DMS153 (cell line): ENCODE measurements at regions not wholly inside any gene's neighbourhood (a gene's known extent, or its start where the extent isn't known, plus 50 kb on each side); places are given as distances from the start of the nearest gene placed in this dataset.
"Not testable (repeated sequence)": the region's sequence is repeated elsewhere in the genome, so short reads cannot be mapped to it uniquely, and the experiment has no call there.

Experiments used
- DNase-seq: peaks from one replicate; lab custom pipeline; 2025; lab: John Stamatoyannopoulos, UW

- DNase-seq, result peak; percentile 80
Observed at GRCh38 chr16:72455743-72456659, 284.0 kb upstream of the PMFBP1 start.

DNA sequence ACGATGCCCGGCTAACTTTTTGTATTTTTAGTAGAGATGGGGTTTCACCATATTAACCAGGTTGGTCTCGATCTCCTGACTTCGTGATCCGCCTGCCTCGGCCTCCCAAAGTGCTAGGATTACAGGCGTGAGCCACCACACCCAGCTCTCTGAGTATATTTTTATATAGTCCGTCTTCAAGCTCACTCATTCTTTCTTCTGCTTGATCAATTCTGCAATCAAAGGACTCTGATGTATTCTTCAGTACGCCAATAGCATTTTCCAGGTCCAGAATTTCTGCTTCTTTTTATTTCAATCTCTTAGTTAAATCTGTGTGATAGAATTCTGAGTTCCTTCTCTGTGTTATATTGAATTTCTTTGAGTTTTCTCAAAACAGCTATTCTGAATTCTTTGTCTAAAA lies 281.9 kb upstream of the PMFBP1 start:
- not testable (repeated sequence) for DNase-seq

DNA sequence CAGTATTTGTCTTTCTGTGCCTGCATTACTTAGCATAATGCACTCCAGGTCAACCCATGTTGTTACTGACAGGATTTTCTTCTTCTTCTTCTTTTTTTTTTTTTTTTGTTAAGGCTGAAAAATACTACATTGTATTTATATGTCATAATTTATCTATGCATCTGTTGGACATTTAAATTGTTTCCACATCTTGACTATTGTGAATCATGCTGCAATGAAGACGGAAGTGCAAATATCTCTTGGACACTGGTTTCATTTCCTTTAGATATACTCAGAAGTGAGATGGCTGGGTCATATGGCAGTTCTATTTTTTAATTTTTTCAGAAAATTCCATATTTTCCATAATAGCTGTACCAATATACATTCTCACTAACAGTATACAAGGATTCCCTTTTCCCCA lies 272.7 kb upstream of the PMFBP1 start:
- DNase-seq, result no peak

GRCh38 chr16:72443809-72444208 lies 271.9 kb upstream of the PMFBP1 start:
- no peak for DNase-seq

DNA sequence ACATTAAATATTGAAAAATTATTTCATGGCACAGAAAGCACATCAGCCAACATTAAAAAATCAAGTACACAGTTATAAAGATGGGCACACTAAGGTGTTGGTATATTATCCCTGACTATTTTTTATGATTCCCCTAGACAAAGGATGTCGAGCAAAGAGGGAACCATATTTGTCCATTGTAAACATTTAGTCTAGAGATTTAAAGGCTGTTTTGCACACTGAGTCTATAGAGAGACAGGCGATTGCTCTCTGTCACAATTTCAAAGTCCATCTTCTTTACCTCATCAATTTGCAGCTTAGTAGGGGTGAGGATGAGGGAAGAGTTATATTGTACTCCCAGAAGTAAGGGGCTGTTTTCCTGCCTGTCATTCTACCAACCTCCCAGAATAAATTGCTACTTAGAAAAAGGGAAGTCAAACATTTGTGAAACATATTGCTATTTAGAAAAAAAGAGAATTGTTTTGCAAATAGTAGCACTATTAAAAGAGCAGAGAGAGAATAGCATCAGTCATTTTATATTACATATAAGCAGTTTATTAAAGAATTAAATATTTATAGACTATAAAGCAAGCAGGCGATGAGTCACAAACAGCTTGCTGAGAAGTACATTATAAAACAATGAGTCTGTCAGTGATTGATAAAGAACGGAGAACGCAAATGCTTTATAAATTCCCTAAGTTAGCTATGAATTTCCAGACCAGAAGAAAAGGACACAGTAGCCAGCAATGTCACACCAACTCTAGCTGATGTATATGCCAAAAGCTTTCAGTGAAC lies 270.6 kb upstream of the PMFBP1 start:
- no peak for DNase-seq

- no peak for DNase-seq
Observed at GRCh38 chr16:72437891-72438290, 265.9 kb upstream of the PMFBP1 start.

GRCh38 chr16:72434159-72434558 lies 262.2 kb upstream of the PMFBP1 start:
- DNase-seq, result no peak

DNA sequence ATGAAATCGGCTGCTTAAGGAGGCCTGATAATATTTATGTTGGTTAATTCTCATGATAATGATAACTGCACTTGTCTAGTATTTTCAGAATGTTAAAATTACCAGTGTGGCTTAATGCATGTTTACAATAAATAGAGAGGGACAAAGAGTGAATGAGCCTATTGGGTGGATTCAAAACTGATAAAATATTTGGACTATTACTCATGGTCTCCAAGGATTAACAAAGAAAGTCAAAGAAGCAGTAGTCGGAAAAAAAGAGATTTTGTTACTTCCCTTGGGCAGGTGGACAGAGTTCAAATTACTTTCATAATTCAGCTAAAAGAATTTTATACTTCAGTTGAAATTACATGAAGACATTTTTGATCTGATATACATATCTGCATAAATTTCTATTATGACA lies 258.2 kb upstream of the PMFBP1 start:
- no peak for DNase-seq

DNA sequence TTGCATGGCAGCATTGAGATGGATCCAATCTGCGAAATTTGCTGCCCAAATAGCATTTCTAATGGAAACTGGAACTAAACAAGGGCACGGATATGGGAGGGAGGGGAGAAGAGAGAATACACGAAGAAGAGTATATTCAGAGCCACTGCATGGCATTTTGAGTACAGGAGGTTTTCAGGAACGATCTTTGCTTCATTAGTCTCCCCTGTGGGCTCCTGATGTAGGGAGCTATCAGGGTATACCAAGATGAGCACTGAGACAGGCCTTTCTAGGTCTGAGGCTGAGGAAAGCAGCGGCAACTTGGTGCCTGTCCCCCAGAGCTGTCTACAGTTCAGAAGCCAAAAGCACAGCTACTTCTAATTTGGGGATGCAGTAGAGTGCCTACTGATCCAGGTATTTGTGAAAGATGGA lies 257.7 kb upstream of the PMFBP1 start:
- no peak for DNase-seq

DNA sequence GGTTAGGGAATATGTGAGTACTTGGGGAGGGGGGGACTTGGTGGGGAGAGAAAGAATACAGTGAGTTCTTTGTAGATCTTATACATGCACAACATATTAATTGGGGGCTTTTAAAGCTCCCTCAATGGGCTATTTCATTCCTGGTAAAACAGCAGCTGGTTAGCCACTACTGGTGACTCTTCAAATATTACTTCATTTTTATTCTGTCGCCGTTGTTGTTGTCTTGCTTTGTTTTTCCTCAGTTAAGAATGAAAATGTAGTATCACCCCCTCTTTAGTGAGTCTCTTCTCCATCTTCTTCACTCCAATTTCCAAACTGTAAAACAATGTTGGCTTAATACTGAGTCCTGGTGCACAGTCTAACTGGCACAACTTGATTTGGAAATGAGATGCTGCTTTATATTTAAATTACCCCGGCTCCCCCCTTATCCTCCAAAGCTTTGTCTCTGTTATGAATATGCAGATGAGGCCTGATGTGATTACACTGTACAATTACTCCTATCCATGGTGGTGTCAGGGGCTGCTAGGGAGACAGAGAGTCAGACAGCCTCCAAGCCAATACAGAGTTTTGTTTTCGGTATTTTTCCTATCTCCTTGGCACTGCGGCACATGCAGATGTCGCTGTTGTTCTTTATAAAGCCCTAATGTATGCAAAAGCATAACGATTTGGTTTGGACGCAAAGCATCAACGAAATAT lies 256.9 kb upstream of the PMFBP1 start:
- DNase-seq, result no peak

- no peak for DNase-seq
Observed at GRCh38 chr16:72427783-72428331, 255.9 kb upstream of the PMFBP1 start.

DNA sequence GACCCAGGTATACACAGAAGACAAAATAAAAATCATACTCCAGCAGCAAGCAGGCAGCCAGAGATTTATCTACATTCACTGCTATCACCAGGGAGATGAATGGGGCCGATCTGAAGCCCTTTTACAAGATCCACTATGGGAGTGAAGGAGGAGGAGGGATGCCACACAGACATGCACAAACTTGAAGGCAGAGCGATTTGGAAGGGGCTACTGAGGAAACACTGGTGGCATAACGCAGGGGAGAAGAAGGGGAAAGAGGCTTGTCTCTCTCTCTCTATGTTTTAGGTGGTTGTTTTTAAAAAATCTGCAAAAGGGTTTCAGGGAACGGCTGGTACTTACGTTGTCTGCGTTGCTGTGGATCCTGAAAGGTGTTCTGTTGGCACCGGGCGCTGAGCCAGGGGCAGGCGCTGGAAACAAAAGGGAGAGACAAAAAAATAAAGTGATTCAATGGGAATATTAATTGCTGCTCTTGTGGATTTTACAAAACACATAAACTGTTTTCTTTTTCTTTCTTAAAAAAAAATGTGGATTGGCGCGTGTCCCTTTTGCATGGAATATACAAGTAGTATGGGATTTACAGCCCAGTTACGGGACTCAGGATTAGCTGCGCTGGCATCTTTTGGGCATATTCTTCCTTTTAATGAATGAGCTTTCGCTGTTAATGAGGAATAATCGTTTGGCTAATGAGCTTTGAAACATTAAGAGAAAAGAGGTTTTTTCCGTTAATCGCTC lies 255.3 kb upstream of the PMFBP1 start:
- DNase-seq, result no peak

- no peak for DNase-seq
Observed at GRCh38 chr16:72426386-72426785, 254.4 kb upstream of the PMFBP1 start.

- DNase-seq, result no peak
Observed at GRCh38 chr16:72425571-72426341, 253.8 kb upstream of the PMFBP1 start.

DNA sequence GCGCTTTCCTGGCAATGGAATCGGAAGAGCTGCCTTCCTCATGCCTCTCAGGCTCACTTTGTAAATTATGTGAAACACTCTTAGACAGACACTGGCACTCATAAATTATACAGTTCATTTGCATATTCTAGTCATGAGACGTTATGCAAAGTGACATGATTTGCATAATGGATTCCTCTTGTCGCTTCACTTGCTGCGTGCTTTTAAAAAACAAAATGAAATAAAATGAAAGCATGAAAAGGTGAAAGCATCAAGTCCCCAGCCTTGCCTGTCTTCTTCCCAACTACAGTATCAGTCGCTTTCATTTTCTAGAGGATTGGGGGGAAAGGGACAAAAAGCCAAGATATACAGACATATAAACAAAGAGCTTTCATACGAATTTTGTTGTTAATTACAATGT lies 252.8 kb upstream of the PMFBP1 start:
- DNase-seq, result no peak

GRCh38 chr16:72422308-72422897 lies 250.4 kb upstream of the PMFBP1 start:
- no peak for DNase-seq

DNA sequence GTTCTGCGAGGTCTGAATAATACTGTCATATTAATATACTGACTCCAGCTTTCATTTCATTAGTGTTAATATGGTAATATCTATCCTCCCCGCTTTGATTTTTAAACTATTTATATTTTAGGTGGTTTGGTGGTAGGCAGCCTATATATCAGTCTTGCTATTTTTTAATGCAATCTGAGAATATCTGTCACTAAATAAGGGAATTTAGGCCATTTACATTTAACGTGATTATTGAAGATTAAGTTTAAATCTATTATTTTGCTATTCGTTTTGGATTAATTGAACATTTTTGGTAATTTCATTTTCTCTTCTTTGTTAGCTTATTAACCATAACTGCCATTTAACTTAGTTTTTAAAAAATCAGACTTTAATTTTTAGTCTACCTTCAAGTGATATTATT lies 247.7 kb upstream of the PMFBP1 start:
- no peak for DNase-seq

DNA sequence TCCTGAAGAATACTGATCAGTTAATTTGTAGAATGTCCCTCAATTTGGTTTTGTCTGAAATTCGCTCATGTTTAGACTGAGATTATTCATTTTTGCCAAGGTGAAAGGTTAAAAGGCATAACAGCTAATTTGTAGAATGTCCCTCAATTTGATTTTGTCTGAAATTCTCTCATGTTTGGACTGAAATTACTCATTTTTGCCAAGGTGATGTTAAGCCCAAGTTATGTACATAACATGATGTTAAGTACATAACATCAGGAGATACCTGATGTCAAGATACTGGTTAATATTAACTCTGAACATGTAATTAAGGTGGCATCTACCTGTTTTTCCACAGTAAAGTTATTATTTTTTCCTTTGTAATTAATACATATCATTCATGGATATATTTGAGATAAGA lies 243.4 kb upstream of the PMFBP1 start:
- no peak for DNase-seq

DNA sequence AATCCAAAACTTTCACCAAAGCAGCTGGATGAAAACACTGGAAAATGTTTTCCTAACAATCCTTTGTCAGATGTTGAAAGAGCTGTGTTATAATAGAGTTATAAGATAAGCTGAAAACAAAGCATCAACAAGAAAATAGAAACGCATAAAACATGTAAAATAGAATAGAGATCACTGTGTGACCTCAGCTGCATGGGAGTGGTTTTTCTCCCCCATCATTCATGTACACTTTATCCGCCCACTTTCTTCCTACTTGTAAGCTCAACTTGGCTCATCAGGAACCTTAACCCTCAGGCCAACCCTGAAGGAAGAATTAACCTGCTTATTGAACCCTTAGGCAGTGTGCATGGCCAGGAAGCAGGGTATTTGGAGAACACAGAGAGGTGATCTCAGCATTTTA lies 238.5 kb upstream of the PMFBP1 start:
- DNase-seq, result no peak

- no peak for DNase-seq
Observed at GRCh38 chr16:72409423-72409822, 237.5 kb upstream of the PMFBP1 start.
